ENCODE measurements at regions not wholly inside any gene's neighbourhood (a gene's known extent, or its start where the extent isn't known, plus 50 kb on each side); places are given as distances from the start of the nearest gene placed in this dataset.
"Not testable (repeated sequence)": the region's sequence is repeated elsewhere in the genome, so short reads cannot be mapped to it uniquely, and the experiment has no call there.

DNA sequence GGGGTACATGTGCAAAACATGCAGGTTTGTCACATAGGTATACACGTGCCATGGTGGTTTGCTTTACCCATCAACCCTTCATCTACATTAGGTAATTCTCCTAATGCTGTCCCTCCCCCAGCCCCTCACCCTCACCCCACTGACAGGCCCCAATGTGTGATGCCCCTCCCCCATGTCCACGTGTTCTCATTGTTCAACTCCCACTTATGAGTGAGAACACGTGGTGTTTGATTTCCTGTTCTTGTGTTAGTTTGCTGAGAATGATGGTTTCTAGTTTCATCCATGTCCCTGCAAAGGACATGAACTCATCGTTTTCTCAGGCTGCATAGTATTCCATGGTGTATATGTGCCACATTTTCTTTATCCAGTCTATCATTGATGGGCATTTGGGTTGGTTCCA is 232.9 kb upstream of the RASGRP1 start:
- TF ChIP-seq, protein P1, sequence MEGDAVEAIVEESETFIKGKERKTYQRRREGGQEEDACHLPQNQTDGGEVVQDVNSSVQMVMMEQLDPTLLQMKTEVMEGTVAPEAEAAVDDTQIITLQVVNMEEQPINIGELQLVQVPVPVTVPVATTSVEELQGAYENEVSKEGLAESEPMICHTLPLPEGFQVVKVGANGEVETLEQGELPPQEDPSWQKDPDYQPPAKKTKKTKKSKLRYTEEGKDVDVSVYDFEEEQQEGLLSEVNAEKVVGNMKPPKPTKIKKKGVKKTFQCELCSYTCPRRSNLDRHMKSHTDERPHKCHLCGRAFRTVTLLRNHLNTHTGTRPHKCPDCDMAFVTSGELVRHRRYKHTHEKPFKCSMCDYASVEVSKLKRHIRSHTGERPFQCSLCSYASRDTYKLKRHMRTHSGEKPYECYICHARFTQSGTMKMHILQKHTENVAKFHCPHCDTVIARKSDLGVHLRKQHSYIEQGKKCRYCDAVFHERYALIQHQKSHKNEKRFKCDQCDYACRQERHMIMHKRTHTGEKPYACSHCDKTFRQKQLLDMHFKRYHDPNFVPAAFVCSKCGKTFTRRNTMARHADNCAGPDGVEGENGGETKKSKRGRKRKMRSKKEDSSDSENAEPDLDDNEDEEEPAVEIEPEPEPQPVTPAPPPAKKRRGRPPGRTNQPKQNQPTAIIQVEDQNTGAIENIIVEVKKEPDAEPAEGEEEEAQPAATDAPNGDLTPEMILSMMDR (IDR thresholded peaks at IDR 0.05; ENCODE audit: low read depth, low read length, poor library complexity, severe bottlenecking) = not testable (repeated sequence)
- TF ChIP-seq EZH2phosphoT487 (IDR thresholded peaks at IDR 0.05; ENCODE audit: borderline replicate concordance, low read length) = not testable (repeated sequence)
